ENCODE measurements at regions not wholly inside any gene's neighbourhood (a gene's known extent, or its start where the extent isn't known, plus 50 kb on each side); places are given as distances from the start of the nearest gene placed in this dataset.
"Not testable (repeated sequence)": the region's sequence is repeated elsewhere in the genome, so short reads cannot be mapped to it uniquely, and the experiment has no call there.

DNA sequence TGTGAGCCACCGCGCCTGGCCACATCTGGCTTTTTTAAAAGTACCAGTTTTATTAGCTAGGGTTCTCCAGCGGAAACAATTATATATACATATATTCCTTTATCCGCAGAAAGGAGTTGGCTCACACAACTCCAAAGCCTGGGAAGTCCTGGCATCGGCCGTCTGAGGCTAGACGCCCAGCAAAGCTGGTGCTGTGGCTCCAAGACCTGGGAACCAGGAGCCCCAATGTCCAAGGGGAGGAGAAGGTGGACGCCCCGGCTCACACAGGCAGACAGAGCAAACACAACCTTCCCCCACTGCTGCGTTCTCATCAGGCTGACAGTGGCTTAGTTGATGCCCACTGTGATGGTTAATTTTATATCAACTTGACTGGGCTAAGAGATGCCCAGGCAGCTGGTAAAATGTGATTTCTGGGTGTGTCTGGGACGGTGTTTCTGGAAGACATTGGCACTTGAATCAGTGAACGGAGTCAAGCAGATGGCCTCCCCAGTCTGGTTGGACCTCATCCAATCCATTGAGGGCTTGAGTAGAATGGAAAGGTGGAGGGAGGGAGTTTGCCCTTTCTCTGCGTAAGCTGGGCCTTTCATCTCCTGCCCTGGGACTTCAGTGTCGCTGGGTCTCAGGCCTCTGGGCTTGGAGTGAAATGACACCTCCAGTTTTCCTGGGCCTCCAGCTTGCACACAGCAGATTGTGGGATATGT, 904.4 kb downstream of the BRD1 start:
- TF ChIP-seq, protein P1, sequence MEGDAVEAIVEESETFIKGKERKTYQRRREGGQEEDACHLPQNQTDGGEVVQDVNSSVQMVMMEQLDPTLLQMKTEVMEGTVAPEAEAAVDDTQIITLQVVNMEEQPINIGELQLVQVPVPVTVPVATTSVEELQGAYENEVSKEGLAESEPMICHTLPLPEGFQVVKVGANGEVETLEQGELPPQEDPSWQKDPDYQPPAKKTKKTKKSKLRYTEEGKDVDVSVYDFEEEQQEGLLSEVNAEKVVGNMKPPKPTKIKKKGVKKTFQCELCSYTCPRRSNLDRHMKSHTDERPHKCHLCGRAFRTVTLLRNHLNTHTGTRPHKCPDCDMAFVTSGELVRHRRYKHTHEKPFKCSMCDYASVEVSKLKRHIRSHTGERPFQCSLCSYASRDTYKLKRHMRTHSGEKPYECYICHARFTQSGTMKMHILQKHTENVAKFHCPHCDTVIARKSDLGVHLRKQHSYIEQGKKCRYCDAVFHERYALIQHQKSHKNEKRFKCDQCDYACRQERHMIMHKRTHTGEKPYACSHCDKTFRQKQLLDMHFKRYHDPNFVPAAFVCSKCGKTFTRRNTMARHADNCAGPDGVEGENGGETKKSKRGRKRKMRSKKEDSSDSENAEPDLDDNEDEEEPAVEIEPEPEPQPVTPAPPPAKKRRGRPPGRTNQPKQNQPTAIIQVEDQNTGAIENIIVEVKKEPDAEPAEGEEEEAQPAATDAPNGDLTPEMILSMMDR (IDR thresholded peaks at IDR 0.05) = no peak
- no peak for DNase-seq (ENCODE audit: low spot score)
- Histone ChIP-seq H3K4me3 (no peak overlapping the region), H3K27ac (no peak overlapping the region)

DNA sequence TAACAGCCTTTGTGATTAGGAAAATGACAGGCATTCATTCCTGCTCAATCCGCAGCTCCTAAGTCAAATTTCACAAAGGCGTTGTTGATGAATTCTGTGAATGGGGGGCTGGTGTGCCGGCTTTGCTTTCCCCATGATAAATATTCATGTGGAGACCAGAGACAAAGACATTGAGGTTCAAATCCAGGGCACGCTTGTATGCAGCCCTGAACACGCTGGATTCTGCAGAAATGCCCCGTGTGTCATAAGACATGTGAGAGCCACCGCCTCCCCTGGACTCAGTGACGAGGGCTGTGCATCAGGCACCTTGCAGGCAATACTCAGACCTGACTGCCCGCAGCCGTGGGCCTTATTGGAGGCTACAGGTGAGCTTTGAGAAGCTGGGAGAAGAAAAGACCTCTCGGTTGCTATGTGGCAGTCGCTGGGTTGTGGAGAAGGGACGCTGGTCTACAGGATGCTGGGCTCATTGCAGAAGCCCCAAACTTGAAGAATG, 906.2 kb downstream of the BRD1 start:
- H3K27ac ChIP-seq = no peak overlapping the region
- DNase-seq (ENCODE audit: low spot score) = no peak
- TF ChIP-seq, protein P1 (IDR thresholded peaks at IDR 0.05) = no peak
- H3K4me3 ChIP-seq = no peak overlapping the region

DNA sequence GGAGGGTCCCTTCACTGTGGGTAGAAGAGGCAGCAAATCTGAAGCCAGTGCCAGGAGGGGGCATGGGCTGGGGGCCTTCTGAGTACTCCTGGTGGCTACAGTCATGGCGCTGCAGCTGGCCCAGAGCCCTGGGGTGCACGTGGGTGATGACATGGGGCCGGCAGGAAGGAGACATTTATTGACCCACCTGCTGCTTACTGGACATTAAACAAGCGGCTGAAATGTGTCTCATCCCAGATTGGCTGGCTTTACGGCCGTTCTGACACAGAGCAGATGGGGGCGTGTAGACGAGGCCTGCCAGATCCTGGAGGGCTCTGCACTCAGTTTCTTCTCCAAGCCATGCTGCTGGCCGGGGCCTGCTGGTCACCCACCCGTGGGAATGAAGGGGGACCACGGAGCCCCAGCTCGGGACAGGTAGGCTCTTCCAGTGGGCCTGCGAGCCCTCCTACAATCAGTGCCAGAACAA, 906.9 kb downstream of the BRD1 start:
- Histone ChIP-seq H3K27ac (no peak overlapping the region), H3K4me3 (no peak overlapping the region)
- TF ChIP-seq, protein P1 (IDR thresholded peaks at IDR 0.05) = no peak
- no peak for DNase-seq (ENCODE audit: low spot score)

DNA sequence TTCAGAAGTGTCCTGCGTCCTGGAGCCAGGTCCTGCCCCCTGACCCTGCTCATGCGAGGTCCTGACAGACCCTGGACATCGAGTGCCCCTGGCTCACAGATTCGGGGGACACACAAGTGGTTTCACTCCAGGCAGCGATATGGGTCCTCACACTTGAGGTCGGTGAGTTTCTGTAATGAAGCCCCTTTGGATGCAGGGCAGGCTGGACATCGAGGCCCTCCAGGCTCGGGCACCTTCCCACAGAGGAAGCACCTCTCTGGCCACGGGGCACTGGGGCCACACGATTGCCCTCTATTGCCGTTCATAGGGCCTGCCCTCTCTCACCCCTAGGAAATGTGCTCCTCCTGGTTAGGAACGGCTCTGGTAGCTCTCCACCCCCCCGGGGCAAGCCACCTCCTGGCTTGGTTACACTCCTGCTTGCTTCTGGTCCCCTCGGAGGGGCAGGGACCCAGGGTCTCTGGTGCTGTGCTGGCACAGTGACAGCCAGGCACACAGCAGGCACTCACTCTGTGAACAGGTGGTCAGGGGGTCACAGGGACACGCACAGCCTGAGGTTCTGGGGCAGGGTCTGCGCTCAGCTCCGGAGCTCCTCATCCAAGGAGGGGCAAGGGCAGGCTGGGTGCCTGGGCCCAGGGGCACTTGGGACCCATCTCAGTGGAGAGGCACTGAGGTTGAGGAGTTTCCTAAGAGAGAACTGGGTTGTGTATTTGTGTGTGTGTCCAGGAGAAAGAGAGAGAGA, 907.7 kb downstream of the BRD1 start:
- no peak overlapping the region for H3K4me3 ChIP-seq
- no peak overlapping the region for H3K27ac ChIP-seq
- DNase-seq (ENCODE audit: low spot score) = no peak

DNA sequence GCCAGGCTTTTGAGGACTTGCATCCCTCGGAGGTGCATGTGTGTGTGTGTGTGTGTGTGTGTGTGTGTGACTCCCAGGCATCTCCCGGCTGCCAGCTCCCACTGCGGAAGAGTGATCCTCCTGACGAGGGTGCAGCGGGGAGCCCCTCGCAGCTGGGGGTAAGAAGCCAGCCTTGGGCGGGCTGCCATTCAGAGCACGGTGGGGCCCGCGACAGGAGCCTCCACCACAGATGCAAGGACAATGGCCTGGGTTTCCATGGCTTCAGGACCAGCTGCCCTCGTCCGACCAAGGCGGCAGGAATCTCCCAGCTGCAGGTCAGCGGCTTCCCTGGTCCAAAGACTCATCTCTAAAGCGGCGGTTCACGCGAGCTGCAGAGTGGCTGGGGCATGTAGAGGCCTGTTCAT, 908.5 kb downstream of the BRD1 start:
- Histone ChIP-seq H3K27ac (no peak overlapping the region), H3K4me3 (no peak overlapping the region)
- TF ChIP-seq, protein P1 (IDR thresholded peaks at IDR 0.05) = no peak
- no peak for DNase-seq (ENCODE audit: low spot score)

More for the DNA sequence above, 907.7 kb downstream of the BRD1 start:
- TF ChIP-seq, protein P1 (IDR thresholded peaks at IDR 0.05) = no peak

DNA sequence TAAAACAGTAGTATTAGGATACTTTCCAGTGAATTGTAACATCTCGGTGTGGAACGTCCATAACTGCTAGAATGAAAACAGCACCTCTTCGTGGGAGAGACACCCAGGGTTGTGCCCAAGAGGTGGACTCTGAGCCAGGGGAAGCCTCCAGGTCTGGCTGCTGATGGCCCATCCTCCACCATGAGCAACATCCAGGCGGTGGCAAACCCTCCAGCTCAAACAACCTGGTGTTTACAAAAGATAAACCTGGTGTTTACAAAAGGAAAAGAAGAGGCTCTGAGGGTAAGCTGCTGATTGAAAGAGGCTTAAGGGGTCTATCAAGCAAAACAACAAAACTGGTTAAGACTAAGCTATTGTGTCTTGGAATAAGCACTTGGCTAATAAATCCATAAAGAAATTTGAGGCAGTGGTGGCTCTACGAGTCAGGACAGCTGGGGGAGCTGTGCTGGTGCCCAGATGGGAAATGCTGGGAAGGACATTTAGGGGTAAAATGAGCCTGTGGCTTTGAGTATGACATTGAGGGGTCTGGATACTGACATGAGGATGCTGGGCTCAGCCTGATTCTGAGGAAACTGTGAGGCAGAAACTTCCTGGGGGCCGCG, 909.0 kb downstream of the BRD1 start:
- no peak for DNase-seq (ENCODE audit: low spot score)
- Histone ChIP-seq H3K27ac (no peak overlapping the region), H3K4me3 (no peak overlapping the region)
- TF ChIP-seq, protein P1 (IDR thresholded peaks at IDR 0.05) = no peak

DNA sequence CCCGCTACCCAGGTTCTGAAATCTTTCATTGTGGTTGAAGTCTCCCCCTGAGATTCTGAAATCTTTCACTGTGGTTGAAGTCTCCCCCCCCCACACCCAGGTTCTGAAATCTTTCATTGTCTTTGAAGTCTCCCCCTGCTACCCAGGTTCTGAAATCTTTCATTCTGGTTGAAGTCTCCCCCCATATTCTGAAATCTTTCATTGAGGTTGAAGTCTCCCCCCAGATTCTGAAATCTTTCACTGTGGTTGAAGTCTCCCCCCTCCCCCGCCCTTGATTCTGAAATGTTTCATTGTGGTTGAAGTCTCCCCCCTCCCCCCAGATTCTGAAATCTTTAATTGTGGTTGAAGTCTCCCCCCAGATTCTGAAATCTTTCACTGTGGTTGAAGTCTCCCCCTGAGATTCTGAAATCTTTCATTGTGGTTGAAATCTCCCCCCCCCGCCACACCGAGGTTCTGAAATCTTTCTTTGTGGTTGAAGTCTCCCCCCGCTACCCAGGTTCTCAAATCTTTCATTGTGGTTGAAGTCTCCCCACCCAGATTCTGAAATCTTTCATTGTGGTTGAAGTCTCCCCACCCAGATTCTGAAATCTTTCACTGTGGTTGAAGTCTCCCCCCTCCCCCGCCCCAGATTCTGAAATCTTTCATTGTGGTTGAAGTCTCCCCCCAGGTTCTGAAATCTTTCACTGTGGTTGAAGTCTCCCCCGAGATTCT, 915.2 kb downstream of the BRD1 start:
- not testable (repeated sequence) for DNase-seq (ENCODE audit: low spot score); H3K27ac ChIP-seq; H3K4me3 ChIP-seq

DNA sequence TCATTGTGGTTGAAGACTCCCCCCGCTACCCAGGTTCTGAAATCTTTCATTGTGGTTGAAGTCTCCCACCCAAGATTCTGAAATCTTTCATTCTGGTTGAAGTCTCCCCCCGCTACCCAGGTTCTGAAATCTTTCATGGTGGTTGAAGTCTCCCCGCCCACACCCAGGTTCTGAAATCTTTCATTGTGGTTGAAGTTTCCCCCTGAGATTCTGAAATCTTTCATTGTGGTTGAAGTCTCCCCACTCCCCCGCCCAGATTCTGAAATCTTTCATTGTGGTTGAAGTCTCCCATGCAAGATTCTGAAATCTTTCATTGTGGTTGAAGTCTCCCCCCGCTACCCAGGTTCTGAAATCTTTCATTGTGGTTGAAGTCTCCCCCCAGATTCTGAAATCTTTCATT, 916.0 kb downstream of the BRD1 start:
- not testable (repeated sequence) for H3K27ac ChIP-seq; H3K4me3 ChIP-seq; DNase-seq (ENCODE audit: low spot score)

DNA sequence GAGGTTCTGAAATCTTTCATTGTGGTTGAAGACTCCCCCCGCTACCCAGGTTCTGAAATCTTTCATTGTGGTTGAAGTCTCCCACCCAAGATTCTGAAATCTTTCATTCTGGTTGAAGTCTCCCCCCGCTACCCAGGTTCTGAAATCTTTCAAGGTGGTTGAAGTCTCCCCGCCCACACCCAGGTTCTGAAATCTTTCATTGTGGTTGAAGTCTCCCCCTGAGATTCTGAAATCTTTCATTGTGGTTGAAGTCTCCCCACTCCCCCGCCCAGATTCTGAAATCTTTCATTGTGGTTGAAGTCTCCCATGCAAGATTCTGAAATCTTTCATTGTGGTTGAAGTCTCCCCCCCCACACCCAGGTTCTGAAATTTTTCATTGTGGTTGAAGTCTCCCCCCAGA, 916.6 kb downstream of the BRD1 start:
- not testable (repeated sequence) for DNase-seq (ENCODE audit: low spot score); H3K4me3 ChIP-seq

More for the DNA sequence above, 916.6 kb downstream of the BRD1 start:
- H3K27ac ChIP-seq = not testable (repeated sequence)
